Stimulated activated CD8-positive, alpha-beta memory T cell treated with anti-CD3 and anti-CD28 coated beads, Interleukin-12 subunit alpha, Interleukin-12 subunit beta, amount 100 ng/mL, for 4 hours (primary cell): ENCODE measurements at regions not wholly inside any gene's neighbourhood (a gene's known extent, or its start where the extent isn't known, plus 50 kb on each side); places are given as distances from the start of the nearest gene placed in this dataset.

ENCODE experiments used
- DNase-seq: peaks from one replicate; pipeline ENCODE4 v3.0.0-alpha.2; 2020; ENCODE audit warnings: low read depth

DNA sequence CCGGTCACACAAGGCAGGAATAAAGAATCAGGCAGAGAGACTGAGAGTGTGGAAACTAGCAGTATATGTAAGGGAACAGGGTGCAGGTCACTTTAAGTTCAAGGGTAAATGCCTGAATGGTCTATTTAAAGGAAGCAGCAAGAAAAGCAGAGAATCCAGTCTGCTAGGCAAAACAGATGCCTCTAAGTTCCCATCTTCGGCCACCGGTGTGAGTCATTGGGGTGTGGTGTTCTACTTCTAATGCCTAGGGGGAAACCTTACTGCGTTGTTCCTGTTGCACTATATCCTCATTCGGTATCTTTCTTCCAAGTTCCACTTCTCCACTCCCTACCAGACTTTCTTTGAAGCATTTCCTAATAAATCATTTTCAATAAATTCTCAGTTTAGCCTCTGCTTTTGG lies 259.9 kb downstream of the HHIPL2 start:
- no peak for DNase-seq

- no peak for DNase-seq
These were observed 261.9 kb downstream of the HHIPL2 start for GRCh38 chr1:222286011-222286410.

DNA sequence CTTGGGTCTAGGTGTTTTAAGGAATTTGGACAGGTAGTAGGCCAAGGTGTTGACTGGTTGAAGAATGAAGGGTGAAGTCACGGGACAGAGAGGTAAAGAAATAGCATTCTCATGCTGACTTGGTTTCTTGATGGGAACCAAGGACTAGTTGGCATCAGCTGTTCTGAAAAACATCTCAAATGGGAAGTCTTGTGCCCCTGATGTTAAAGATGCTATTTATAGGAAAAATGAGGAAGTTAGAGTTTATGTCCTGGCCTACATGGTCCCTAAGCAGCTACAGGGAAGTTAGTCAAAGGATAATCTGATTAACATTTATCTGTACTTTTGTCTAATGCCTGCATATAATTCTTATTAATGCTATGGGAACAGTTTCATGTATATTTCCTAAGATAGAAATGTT lies 262.4 kb downstream of the HHIPL2 start:
- no peak for DNase-seq

GRCh38 chr1:222284466-222284865 lies 263.4 kb downstream of the HHIPL2 start:
- no peak for DNase-seq

- DNase-seq: no peak
These were observed 264.6 kb downstream of the HHIPL2 start for GRCh38 chr1:222283147-222283768.

DNA sequence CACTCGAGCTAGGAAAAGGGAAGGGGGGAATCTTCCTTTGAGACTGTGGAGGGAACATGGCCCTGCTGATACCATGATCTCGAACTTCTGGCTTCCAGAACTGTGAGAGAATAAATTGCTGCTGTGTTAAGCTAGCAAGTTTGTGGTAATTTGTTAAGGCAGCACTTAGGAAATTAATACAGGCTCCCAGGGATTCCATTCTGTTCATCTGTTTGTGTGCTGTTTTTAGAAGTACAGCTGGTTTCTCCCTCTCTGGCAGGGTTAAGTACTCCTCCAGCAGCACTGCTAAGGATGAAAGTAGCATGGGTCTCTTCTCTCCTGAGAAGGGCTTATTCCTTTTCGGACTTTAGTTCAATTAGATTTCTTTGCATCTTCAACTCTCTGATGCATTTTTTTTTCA lies 268.3 kb downstream of the HHIPL2 start:
- DNase-seq: no peak

- no peak for DNase-seq
These were observed 269.4 kb downstream of the HHIPL2 start for GRCh38 chr1:222278501-222278900.

DNA sequence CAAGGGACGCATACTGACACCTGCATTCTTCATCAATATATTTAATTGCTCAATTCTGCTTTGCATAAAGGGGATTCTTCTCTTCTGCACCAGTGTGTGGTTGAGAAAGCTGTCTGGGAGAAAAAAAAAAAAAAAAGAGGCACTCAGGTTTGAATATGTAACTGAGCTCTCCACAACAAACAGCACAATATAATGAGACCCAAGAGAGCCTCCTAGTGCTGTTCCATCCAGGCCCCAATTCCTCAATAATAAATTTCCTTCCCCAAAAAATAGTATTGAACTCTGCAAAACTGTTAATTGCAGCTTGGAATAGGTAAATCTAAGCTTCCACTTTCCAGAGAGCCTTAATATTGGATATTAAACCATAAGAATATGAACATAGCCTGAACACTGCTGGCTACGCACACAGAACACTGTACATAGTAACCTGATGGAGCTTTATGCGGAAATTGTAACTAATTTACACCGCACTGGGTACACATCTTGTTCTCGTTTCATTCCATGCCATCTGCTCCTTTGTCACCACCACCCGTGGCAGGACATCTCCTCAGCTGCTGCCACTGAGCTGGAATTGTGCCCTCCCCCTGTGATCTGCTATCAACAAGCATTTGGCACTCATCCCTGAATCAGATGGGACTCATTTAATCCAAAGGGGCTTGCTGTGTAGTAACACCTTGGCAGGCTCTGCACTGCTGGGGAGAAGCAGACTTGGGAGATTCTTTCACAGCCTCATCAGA lies 272.0 kb downstream of the HHIPL2 start:
- DNase-seq: no peak

DNA sequence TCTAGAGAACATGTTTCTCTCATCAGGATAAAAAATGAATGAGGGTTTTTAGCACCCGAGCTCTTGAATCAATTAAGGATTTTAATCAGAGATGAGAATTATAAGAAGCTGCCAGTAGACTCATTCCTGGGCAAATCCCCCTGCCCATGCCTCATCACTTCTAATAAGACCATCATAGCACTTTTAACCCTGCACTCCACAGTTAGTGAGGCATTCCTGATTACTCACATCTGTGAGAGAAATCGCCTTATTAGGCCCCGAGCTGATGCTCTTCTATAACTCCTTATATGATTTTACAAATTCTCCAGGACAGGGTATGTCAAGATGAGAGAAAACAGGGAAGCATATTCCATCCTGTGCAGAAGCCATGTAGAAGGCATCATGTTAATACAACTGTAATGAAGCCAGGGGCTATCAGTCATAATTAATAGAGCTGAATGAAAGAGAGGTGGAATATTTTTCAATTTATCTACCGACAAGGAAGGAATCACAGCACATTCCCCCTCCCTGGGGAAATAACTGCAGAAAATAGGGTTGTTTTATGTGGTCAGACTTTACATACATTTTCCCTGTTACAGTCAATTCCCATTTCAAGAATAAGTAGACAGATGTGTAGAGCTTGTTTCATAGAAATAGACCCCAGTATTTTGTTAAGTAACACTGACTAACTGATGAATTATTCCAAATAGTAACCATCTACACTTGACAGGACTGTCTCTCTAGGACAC lies 272.7 kb downstream of the HHIPL2 start:
- no peak for DNase-seq

DNA sequence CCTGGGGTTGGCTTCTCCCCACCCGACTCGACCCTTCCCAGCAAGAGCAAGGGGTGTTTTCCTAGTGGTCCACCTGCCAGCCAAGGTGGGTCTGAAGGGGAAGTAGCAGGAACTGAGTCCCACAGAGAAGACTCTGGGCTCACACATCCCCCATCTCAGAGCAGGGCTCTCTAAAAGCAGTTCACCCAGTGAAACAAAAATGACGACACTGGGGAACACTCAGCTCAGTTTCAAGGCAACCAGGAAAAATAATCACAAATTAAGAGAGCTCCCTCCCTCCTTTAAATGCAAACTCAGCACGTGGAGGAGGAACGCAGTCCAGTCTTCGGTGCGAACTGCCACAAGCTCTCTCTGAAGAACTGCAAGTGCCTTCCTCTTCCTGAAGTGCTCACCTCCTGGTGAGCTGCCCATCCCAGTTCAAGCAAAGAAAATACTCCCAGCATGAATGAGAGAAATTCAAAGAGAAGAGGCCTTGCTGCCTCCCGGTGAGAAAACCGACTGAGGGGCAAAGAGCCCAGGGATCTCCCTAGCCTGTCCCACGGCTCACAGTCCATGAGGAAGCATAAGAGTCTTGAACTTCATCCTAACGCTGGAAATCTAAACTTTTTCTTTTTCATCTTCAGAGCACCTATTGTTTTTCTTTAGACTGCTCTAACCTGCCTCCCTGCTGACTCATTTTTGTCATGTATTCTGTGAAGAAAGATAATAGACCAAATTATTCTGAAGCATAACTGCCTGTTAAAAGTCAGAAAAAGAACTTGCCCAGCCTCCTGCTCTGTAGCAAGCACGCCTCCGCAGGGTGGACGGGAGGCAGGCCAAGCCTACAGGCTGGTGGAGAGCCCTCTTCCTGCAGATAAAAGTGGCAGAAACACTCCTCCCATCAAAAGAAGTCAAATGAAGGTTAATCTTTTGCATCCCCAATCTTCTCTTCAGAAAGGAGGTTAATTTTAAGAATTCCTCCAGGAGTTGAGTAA lies 281.4 kb downstream of the HHIPL2 start:
- no peak for DNase-seq

DNA sequence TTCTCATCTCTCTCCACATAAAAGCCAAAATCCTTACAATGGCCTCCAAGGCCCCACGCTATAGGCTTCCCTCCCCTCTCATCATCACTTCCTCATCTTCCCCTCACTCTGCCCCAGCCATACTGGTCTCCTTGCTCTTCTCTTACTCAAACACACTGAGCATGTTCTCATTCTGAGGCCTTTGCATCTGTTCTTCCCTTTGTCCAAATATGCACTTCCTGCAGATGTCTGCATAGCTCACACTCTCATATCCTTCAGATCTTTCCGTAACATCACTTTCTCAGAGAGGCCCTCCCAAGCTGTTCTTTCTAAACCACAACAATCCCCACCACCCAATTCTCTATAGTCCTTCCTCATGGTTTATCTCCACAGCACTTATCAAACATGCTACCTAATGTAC lies 284.1 kb downstream of the HHIPL2 start:
- no peak for DNase-seq

DNA sequence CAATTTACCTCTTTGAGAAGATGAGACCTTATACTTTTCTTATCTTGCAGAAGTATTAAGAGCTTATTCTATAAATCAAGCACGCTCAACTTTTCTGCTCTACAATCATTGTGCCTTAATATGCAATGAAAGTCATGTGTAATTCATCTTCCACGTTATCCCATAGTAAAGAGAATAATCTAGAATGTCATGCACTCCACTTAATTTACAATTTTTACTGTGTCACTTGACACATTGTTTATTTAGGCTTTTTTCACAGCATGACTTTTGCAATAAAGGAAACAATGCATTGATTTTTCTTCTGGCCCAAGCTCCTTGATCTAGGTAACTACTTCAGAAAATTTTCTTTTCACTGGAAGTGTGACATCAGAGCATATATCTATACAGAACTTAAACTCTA lies 290.9 kb downstream of the HHIPL2 start:
- no peak for DNase-seq

- no peak for DNase-seq
These were observed 291.8 kb downstream of the HHIPL2 start for GRCh38 chr1:222256058-222256457.

GRCh38 chr1:222252788-222253187 lies 295.1 kb downstream of the HHIPL2 start:
- DNase-seq: no peak

- no peak for DNase-seq
These were observed 296.1 kb downstream of the HHIPL2 start for GRCh38 chr1:222251847-222252246.

DNA sequence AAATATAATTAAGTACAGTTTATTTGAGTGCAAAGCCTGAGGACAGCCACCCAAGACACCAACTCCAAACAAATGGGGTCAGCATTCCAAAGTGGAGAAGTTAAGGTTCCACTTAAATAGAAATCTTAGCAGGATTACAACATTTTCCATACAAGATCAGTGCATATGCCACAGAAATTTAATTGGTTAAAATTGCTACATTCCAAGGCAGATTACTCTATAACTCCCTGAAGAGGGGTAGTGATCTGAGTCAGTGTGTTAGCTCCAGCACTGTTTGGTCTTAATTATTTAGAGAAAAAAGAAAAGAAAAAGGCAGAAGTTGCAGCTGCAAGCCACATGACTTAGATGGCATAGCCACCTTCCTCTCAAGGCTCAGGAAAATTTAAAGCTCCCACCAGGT lies 297.5 kb downstream of the HHIPL2 start:
- DNase-seq: no peak

DNA sequence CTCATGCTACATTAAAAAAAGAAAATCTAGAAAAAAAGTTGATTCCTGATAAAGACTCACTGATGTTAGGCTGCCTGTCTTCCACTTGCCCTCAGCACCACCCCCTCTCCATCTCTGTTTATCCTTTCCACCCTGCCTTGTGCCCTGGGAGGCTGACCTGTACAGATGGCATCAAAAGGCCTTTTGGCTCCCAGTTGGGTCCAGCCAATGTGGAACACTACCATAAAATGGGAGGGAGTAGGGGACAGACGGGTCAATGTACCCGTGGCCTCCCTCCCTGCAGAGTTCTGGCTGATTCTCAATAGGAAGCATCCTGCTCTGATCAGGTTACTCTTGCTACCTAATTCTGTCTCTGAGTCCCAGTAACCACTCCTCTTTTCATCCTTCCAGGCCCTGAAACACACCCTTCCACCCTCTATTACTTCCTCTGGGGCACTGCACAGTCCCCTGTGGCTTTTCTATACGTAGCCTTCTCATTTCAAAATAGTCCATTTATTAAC lies 300.0 kb downstream of the HHIPL2 start:
- DNase-seq: no peak

GRCh38 chr1:222247081-222247480 lies 300.8 kb downstream of the HHIPL2 start:
- DNase-seq: no peak

- no peak for DNase-seq
These were observed 304.0 kb downstream of the HHIPL2 start for GRCh38 chr1:222243902-222244301.

DNA sequence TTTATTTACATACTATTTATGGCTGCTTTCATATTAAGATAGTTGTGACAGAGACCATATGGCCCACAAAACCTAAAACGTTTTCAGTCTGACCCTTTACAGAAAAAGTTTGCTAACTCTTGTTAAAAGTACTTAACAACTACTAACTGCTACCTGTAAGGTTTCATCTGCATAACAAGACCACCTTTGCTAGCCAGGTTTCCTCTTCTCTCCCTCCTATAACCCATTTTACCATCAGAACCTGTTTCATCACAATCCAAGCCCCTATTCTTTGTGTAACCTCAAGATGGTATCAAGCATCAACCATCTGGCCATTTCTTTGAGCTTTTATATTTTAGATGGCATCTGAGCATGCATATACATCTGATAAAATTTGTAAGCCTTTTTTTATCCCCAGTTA lies 305.4 kb downstream of the HHIPL2 start:
- no peak for DNase-seq

DNA sequence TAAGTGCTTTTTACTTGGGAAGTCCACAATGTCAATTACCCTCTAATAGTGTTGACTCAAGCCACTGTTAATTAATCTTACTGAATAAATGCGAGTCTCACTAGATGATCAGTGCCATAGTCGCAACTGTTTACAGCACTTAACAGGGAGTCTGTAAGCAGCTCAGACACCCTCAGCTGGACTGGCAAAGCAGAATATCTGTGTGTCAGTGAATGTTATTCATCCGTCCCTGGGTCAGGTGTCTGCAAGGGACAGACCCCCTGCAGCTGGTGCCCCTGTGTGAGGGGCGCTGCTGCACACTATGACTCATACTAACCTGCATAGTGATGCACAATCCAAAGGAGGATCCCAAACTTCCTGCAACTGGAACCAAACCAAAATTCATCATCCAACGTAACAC lies 306.5 kb downstream of the HHIPL2 start:
- no peak for DNase-seq
